ENCODE measurements at regions not wholly inside any gene's neighbourhood (a gene's known extent, or its start where the extent isn't known, plus 50 kb on each side); places are given as distances from the start of the nearest gene placed in this dataset.

DNA sequence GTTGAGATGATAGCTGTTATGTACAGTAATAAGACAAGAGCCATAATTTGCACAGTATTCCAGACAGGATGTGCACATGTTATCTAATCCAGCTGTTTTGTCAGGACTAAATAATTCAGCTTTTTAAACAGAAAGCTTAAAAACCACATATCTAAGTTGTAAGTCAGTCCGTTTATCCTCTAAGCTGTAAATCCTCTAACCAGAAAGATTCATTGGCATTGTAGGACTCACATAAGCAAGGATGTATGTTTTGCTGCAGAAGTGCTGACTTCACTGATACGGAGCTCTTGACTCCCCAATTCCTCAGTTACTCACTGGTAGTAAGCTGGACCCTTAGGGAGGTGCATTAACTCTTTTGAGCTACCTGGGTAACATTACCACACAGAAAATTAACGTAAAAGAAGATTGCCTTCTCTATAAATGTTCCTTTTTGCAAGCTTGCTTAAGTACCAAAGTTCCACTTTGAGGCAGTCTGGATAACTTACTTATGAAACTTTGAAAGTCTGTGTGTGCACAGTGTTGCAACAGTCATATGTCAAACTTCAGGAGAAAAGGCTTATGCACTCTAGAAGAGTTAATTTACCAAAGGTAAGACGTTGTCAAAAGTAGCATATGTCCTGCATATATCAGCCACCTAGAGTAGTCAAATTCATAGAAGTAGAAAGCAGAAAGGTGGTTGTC, 58.3 kb upstream of the MAGEB2 start:
- TF ChIP-seq GATA2 (IDR thresholded peaks at IDR 0.05; ENCODE audit: low read depth, low read length) (no peak), GATA3 (IDR thresholded peaks at IDR 0.05; ENCODE audit: low read depth, low read length) (no peak)

All from SH-SY5Y (cell line).